ENCODE measurements at regions not wholly inside any gene's neighbourhood (a gene's known extent, or its start where the extent isn't known, plus 50 kb on each side); places are given as distances from the start of the nearest gene placed in this dataset.

DNA sequence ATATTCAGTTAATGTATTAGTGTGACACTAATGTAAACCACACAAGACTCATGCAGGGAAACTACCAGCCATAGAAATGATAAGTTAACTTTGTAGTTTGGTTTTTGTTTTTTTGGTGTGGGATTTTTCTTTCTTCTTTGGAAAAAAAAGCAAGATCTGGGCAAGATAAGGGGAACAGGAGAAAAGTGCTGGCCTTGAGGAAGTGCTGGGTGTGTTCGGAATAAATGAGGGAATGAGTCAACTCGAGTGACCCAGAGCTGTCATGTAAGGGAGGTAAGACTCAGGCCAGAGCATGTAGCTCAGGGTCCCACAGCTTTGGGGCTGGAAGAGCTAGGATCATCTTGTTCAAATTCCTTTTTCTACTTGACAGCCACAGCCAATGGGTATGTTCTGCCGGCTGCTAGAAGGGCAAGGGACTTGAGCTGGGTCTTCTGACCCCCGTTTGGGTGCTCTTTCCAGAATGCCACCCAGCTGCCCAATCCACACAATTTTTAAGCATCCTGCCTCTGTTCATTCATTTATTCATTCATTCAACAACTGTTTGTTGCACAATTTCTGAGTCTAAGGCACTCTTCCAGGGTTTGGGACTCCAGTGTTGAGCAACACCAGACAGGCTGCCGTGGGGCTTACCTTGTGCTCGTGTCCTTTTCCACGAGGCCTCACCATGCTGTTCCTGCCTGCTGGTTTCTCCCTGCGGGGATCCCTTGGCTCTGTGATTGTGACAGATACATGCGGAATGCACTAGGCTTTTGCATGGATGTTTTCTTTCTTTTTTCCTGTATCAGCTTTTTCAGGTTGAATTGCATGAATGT is 54.5 kb downstream of the CLDN34 start:
- no peak for DNase-seq

DNA sequence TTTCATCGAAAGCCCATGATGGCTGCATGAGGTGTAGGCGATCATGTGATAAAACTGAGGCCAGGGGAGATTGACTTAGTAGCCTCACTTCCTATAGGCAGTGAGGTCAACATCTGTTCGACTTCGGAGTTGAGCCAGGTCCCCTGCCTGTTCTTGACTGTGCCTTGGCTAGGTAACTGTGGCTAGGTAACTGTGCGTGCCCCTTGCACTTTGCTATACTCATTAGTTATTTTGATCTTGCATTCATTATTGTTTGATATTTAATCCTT is 55.0 kb downstream of the CLDN34 start:
- DNase-seq: no peak

DNA sequence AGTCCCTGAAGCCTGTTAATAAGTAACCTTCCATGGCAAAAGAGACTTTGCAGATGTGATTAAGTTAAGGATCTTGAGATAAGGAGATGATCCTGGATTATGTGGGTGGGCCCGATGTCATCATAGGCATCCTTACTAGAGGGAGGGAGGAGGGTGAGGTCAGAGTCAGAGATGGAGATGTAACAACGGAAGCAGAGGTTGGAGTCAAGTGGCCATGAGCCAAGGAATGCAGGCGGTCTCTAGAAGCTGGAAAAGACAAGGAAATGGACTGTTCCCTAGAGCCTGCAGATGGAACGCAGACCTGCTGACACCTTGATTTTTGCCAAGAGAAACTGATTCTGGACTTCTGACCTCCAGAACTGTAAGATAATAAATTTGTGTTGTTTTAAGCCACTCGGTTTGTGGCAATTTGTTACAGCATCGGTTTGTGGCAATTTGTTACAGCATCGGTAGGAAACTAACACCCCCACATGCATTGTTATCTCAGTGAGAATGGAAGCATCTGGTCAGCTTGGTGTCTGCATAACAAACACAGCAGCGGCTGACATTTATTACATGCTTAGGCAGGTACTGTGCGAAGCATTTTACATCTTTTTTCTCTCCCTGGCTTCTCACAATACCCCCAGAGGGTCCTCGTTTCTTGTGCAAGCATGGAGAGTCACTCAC is 55.6 kb downstream of the CLDN34 start:
- no peak for DNase-seq

DNA sequence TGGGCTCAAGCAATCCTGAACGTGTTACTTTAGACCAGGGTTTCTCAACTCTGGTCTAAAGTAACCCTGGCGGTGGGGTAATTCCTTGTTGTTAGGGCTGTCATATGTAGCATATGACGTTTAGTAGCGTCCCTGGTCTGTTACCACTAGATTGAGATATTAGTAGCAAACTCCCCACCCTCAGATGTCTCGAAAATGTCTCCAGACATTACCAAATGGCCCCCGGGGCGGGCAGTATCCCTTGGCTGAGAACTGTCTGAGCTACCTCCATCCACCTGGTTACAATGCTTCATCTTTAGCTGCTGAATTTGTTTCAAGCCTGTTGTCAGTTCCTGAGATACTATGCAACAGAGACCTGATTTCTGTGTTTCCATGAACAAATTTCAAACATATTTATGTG is 56.7 kb downstream of the CLDN34 start:
- no peak for DNase-seq

DNA sequence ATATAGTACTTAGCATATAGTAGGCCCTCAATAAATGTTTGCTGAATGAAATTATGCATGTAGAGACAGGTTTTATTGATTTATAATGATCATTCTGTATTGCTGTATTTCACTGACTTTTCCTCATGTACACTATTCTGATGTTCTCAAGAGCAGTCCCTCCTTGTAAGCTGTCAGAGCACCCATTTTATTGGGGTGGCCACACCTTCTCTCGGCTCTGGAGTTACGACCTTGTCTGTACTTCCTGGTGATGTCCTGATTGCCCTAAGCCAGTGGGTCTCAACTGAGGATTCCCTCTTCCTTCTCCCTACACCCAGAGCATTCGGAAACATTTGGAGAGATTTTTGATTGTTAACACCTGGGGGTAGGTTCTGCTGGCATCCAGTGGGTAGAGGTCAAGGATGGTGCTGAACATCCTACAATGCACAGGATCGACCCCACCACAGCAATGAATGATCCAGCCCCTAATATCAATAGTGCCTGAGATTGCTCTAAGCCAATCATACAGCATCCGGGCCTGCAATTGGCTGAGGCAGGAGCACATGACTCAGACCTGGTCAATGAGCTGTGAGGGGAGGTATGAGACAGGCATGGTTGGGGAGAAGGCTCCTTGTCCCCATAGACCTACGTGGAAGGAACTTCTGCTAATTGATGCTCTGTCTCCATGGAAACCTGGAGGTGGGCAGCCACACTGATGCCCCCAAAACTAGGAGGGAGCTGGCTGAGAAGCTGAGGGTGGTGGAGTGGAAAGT is 58.8 kb downstream of the CLDN34 start:
- no peak for DNase-seq

DNA sequence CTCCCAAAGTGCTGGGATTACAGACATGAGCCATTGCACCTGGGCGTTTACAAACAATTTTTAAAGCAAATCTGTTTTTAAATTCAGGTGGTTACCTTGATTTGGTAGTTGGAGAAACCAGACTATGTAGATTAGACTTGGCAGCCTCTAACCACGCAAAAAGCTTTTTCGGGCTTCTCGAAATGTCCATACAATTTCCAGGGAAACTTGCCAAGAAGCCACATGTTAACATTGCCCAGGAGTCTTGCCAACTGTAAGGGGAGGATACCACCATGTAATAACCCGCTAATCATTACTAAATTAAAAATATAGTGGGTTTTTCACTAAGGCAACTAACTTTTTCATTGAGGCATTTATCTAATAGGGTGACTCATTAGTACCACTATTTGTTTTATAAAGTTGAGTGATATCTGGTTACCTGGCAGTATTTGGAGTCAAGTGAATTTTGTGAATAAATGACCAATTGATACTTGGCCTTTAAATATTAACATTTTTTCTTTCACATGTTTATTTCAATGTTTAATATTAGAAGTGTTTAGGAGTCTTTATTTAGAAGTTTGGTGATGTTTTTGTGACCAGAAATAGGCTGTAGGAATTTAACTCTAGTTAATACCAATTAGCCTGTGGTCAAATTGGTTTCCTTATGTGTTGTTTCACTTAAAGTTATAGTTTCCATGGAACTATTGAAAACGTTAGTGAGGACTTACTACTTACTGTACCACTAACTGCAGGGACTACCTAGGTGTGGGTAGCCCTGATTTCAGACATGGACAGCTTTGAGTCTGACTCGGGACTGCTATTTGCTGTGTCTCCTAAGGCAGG is 61.3 kb downstream of the CLDN34 start:
- no peak for DNase-seq

DNA sequence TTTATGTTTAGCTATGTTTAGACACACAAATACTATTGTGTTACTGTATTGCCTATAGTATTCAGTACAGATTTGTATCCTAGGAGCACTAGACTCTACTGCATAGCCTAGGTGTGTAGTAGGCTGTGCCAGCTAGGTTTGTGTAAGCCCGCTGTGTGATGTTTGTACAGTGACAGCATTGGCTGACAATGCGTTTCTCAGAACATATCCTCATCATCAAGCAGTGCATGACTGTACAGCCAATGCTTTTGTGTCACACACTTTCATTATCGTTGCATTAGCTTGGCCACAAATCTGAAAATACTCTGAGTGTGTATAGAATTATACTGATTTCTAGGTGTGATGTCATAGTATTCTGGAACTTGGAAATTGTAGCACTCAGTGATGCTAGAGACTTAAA is 63.4 kb downstream of the CLDN34 start:
- no peak for DNase-seq

DNA sequence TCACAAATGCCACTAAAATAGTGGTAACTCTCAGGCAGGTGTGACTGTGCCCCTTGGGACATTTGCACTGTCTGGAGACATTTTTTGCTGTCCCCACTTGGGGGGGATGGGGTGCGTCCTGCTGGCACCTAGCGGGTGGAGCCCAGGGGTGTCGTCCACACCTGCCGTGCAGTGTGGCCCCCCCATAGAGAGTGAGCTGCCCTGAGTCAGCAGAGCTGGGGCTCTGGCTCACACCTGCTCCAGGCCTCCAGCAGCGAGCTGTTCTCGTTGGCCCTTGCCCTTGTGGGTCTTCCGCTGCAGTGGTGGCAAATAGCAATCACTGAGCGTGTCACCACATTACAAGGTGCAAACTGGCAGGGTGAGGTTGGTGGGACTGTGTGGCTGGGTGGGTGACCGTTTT is 64.6 kb downstream of the CLDN34 start:
- DNase-seq: no peak

DNA sequence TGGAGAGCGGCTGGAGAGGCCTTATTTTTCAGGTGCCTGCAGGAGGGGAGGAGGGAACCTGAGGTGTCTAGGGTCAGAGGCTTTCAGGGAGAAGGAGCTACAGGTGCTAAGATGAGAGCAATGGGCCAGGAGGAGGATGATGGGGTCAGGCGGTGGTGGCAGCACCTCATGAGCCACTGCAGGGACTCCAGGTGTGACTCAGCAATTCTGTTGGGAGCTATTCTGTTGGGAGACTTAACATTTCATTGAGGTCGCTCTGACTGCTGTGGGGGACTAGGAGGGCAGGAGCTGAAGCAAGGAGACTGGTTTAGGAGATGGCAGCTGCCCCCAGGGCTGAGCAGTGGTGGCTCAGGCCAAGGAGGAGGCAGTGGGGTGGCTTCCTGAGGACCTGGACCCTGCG is 65.0 kb downstream of the CLDN34 start:
- no peak for DNase-seq

DNA sequence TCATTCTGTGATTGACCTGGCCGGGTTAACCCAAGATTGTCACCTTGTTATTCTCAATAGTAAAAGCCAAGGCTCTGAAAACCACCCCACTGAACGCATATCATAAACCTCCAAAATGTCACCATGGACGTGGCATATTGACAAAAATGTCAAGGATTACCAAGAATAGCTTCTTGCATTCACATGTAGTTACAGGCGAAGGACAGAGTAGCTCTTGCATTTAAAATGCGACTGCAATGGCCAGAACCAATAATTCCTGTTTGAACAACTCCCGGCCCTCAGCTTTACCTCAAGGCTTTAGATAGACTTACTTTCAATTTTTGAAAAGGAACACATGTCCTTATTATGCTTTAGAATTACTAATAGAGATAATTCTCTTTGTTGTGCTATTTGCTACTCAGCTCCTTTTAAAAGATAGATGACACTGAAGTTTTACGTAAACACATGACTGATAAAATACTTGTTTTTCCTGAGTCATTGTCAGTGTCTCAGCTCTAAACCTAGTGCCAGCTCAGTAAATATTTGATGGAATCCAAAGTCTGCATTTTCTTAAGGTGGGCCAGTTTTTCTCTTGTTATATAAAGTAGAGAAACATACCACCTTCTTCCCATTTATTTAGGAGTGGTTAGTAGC is 66.3 kb downstream of the CLDN34 start:
- no peak for DNase-seq

DNA sequence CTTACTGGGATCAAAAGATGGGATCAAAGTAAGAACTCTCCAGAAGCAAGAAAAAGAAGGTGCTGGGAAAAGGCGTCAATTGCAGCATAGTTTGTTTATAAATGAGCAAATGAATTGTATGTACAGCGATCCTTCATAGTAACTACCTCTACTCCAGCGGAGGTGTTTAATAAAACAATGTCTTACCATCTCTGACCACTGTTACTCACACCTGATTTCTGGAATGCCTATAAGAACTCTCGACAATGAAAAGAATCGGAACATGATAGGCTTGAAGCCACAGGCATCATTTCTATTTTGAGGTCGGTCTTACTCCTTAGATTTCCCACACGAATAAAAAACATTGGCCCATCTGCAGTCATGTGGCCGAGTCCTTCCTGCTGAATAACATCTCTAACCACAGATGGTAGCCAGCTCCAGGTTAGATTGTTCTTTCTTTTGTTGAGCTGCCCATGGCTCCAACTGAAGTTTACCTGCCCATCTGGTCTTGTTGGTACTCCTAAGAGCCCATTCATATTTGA is 67.6 kb downstream of the CLDN34 start:
- DNase-seq: no peak

DNA sequence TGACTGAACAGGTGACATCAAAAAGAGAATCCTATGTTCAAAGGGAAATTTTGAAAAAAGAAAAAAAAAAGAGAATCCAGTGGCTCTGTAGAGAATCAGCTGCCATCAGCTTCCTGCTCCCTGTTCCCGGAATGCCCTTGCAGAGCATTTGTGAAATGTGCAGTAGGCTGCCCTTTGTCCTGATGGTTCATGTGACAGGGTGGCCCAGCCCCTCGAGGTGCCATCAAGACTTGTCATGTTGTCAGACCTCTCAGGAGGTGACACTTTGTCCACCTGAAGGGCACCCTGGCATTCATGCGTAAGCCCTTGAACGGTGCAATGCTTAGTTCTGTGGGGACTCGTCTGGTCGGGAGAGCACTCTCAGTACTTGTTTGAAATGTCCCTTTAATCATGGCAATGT is 71.4 kb downstream of the CLDN34 start:
- DNase-seq: no peak

DNA sequence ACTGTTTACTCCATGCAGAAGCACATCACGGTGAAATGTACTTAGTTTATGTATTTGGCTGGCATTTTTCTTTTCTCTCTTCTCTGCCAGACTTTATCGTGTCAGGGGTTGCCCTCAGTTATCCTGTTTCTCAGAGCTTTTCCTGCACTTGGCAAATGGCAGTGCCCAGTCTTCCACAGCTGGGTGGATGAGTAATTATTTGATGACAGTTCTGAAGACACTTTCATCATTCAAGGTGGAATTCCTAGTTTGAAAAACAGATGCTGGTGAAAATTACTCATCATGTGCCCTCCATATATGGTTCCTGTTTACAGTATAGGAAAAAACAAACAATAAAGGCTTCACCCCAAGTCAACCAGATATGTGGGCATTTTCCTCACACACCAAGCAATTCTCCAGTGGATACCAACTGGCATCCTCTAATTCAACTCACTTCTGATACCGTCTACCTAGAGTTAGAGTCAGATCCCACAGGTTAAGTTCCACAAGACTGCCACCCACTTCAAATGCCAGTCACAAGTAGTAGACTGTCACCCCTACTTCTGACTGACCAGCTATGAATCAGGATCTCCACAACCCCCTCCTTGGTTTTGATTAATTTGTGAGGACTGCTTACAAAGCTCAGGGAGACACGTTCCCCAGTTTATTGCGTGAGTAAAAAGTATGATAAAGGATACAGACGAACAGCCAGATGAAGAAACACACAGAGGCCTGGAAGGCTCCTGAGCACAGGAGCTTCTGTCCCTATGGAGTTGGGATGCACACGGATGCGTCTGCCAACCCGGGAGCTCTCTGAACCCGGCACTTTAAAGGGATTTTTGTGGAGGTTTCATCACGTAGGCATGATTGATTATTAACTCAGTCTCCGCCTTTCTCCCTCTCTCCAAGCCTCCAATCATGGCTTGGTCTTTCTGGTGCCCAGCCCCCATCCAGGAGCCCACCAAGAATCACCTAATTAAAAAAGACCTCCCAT is 72.9 kb downstream of the CLDN34 start:
- no peak for DNase-seq

DNA sequence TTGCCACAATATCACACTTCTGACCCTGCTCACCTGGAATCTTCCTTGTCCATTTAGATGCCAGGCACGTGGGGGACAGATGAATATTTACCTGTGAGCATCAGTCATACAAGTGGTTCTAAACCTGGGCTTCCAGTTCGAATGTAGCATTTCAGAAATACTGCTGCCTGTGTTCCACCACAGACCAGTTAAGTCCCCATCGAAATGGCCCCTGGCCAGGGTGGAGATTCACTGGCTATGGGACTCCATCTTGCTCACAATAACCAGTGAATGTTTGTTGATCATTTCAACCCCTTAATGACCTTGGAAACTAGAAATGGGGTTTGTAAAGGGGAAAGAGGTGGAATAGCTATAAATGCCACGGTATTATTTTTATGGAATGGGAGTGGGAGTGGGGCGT is 73.8 kb downstream of the CLDN34 start:
- DNase-seq: no peak

DNA sequence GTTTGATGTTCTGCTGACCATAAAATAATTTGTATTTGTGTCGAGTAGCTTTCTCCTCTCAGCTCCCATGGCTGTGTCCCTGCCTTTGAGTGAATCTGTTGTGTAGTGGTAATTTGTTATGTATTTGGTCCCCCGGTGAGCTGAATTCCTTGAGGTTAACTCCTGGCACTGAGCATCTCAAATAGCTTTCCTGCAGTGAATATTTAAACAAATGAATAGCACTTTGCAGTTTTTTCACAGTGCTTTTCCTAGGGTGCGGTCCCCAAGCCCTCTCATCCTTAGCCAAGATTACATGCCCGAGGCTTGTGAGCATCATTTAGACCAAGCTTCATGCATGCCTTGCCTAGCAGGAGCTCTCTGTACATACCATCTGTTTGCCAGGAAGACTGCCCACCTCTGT is 74.2 kb downstream of the CLDN34 start:
- DNase-seq: no peak

DNA sequence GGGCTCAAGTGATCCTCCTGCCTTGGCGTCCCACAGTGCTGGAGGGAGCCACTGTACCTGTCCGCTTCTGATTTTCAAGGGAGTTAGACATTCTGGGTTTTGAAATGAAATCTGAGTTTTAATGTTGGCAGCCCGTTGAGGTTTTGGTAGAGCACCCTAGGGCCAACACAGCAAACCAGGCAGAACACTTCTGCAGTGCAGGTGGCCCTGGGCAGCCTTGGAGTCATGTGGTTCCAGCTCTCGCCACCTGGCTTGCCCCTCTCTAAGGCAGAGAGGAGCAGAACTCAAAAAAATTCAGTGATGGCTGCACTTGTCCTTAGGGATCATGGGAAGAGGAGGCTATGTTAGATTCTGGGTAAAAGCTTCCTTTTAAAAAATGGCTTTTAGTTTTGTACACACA is 74.9 kb downstream of the CLDN34 start:
- no peak for DNase-seq

DNA sequence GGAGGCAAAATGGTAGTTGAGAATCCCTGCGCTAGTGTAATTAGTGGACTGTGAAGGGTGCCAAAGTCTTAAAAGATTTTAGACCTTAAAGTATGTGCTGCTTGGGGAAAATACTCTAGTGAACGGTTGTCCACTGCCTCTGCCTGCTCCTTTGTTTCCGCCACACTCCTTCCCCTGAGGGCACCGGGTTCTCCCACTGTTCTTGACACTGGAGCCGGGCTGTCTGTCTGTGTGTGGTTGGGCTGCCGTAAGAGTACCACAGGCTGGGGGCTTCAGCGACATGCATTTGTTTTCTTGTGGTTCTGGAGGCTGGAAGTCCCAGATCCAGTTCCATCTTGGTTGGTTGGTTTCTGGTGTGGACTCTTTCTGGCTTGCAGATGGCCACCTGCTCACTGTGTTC is 76.2 kb downstream of the CLDN34 start:
- DNase-seq: no peak

DNA sequence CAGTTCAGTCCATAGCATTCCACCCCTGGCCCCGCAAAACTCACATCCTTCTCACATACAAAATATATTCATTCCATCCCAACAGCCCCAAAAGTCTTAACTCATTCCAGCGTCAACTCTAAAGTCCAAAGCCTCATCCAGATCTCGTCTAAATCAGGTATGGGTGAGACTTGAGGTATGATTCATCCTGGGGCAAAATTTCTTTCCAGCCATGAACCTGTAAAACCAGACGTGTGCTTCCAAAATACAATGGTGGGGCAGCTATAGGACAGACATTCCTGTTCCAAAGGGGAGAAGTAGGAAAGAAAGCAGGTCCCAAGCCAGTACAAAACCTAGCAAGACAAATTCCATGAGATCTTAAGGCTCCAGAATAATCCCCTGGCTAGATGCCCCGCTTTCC is 76.9 kb downstream of the CLDN34 start:
- DNase-seq: no peak

DNA sequence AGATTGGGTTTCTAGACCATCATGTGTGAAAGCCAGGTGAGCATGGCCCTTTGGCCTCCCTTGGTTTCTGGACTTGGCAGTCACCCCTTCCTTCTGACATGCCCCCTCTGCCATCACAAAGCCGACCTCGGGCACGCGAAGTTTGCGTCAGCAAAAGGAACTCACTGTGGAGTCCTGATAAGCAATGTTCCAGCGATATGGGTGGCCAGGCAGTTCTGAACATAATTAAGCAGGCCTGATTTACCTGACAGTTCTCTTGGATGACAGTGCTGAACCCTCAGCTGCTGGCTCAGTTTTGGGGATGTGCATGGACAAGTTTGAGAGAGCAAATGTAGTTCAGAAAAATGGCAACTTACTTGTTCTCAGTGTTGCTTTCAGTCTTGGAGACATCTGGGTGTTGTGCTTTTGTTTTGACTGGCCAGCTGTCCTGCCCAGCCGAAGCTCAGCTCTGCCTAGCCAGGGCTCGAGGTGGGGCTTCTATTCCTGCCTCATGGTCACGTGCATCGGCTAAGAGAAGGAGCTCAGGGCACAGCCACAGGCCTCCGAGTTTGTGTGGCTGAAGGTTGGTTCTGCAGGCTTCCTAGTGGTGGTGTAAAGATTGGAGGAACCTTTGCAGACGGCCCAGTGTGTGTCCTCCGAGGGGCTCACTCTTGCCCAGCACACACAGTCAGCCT is 78.3 kb downstream of the CLDN34 start:
- DNase-seq: no peak

DNA sequence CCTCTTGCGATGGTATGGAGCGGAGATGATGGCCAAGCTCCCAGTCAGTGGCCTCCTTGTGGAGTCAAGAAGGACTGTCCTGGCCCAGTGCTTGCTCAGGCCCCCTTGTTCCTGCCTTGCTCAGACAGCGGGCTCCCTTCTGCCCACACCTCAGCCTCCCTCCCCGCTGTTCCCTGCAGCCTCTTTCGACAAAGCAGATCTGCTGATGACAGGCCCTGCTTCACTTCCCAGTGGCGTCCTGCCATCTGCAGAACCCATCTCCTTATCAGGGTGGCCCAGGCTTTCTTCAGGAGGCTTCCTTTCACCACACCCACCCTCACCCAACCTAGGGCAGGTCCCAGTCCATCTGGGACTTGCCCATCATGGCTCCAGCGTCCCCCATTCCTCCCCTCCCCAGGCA is 80.0 kb downstream of the CLDN34 start:
- DNase-seq: no peak

DNA sequence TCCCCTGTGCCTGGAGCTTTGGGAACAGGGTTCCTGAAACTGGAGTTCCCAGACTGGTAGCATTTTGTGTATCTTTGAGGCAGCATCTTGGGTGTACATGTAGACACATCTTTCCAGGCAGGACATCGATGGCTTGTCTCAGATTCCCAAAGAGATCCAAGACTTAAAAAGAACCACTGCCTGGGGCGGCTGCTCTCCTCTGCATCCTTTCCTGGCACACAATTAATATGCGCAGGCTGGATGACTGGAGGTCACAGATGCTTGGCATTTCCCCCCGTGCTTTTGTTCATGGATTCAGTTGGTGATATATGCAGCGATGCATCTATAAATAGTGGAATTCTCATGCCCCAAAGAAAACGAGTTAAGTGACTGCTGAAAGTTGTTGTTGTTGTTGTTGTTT is 80.5 kb downstream of the CLDN34 start:
- no peak for DNase-seq
